ENCODE measurements at regions not wholly inside any gene's neighbourhood (a gene's known extent, or its start where the extent isn't known, plus 50 kb on each side); places are given as distances from the start of the nearest gene placed in this dataset.

DNA sequence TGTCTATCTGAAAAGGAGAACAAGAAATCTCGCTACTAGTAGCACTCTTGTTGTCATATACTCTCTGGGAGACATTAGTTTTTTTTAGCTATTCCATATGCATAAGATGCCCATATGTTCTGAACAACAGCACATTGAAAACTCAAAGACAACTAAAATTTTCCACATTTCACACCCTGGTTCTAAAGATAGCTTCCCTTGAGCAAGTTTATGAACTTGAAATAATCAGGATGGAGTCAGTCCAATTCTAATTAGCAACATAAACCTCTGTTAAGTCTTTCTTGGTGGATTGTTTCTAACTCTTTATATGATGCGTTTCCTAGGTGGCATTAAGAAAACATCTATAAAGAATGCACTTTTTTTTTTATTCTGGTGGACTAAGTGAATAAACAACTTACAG, 1095.3 kb downstream of the GRM8 start:
- no peak overlapping the region for H3K4me3 ChIP-seq (ENCODE audit: low read length in 2 of 2)
- H3K9me3 ChIP-seq (ENCODE audit: control insufficient read depth, low read length), result no peaks in the 10 kb centered on the region
- intact Hi-C loops (cut with DNase I), result no loop called here
- WGBS, 2 donors, result 72 to 76% methylated on average over 2 of the region's 2 CpGs
- no peak for DNase-seq
- no peak for ATAC-seq (ENCODE audit: low FRiP score)
- H3K27me3 ChIP-seq (ENCODE audit: control insufficient read depth in 1 of 2, insufficient read depth in 2 of 2, low read length in 1 of 2), result no peaks in the 10 kb centered on the region
- no peaks in the 10 kb centered on the region for H3K36me3 ChIP-seq (ENCODE audit: control insufficient read depth in 1 of 2, insufficient read depth in 2 of 2, low read length in 1 of 2)
- no peaks in the 10 kb centered on the region for H3K4me1 ChIP-seq (ENCODE audit: control insufficient read depth in 1 of 2, insufficient read depth in 2 of 2, low read length in 2 of 2)
- H3K27ac ChIP-seq (ENCODE audit: low read depth in 1 of 2, low read length in 2 of 2), result no peak overlapping the region

DNA sequence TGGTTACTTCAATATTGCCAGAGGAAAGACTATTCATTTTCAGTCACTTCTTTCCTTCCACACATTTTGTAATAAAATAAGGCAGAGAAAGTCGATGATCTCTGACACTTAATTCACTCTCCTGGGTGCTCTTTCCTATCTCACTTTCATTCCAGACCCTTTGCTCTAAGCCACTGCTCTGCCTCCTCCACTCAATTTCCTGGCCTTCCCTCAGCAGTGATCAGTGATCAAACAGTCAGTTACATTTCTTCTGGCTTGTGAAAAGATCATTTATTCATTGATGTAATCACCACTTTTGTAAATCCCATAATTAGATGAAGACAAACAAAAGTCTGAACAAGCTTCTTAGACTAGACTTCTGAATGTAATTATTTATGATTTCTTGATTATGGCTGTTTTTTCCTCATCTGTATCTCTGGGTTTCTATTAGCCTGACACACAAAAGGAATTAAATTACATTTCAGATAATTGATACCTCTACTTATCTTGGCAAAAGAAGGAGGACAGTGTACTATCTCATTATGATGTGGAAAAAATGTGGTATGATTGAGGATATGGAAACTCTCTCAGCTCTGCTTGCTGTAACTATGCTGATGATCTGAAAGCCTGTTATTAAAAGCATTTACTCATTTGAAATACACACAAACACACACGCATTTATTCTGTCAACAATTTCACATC, 1102.3 kb downstream of the GRM8 start:
- H3K36me3 ChIP-seq (ENCODE audit: control insufficient read depth in 1 of 2, insufficient read depth in 2 of 2, low read length in 1 of 2), result no peaks in the 10 kb centered on the region
- WGBS, 2 donors, result 67 to 73% methylated on average over 2 of the region's 2 CpGs
- ATAC-seq (ENCODE audit: low FRiP score), result no peak

GRCh38 chr7:126140858-126141466, 1111.8 kb downstream of the GRM8 start:
- intact Hi-C loops (cut with DNase I), result no loop called here
- H3K9me3 ChIP-seq (ENCODE audit: control insufficient read depth, low read length), result no peaks in the 10 kb centered on the region
- no peaks in the 10 kb centered on the region for H3K4me1 ChIP-seq (ENCODE audit: control insufficient read depth in 1 of 2, insufficient read depth in 2 of 2, low read length in 2 of 2)
- H3K27me3 ChIP-seq (ENCODE audit: control insufficient read depth in 1 of 2, insufficient read depth in 2 of 2, low read length in 1 of 2), result no peaks in the 10 kb centered on the region
- ATAC-seq (ENCODE audit: low FRiP score), result no peak
- no peaks in the 10 kb centered on the region for H3K36me3 ChIP-seq (ENCODE audit: control insufficient read depth in 1 of 2, insufficient read depth in 2 of 2, low read length in 1 of 2)
- H3K27ac ChIP-seq (ENCODE audit: low read depth in 1 of 2, low read length in 2 of 2), result no peak overlapping the region
- no peak overlapping the region for H3K4me3 ChIP-seq (ENCODE audit: low read length in 2 of 2)
- DNase-seq, result no peak

More for the DNA sequence above, 1102.3 kb downstream of the GRM8 start:
- no peak for DNase-seq
- no peaks in the 10 kb centered on the region for H3K27me3 ChIP-seq (ENCODE audit: control insufficient read depth in 1 of 2, insufficient read depth in 2 of 2, low read length in 1 of 2)
- H3K4me3 ChIP-seq (ENCODE audit: low read length in 2 of 2), result no peak overlapping the region
- no peaks in the 10 kb centered on the region for H3K9me3 ChIP-seq (ENCODE audit: control insufficient read depth, low read length)
- intact Hi-C loops (cut with DNase I), result no loop called here
- no peak overlapping the region for H3K27ac ChIP-seq (ENCODE audit: low read depth in 1 of 2, low read length in 2 of 2)
- H3K4me1 ChIP-seq (ENCODE audit: control insufficient read depth in 1 of 2, insufficient read depth in 2 of 2, low read length in 2 of 2), result no peaks in the 10 kb centered on the region

DNA sequence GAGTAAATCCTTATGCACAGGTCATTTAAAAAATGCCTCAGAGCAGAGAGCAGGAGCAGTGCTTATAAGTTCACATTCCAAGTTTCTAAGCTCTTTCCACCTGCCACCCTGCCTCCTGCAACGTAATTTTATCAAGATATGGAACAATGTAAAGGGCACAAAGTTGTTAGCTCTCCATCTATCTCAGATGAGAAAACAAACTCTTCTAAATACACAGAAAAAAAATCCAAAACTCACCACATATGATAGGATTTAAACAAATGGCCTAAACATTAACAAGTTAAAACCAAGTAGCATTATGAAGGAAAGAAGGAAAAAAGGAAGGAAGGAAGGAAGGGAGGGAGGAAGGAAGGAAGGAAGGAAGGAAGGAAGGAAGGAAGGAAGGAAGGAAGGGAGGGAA, 1132.8 kb downstream of the GRM8 start:
- WGBS, 2 donors, result 43 to 45% methylated on average over 1 of the region's 1 CpG
- no peak for ATAC-seq (ENCODE audit: low FRiP score)

GRCh38 chr7:126103582-126103981, 1149.2 kb downstream of the GRM8 start:
- 5 to 20% methylated on average over 1 of the region's 1 CpG for WGBS, 2 donors
- no peak overlapping the region for H3K4me3 ChIP-seq (ENCODE audit: low read length in 2 of 2)
- H3K36me3 ChIP-seq (ENCODE audit: control insufficient read depth in 1 of 2, insufficient read depth in 2 of 2, low read length in 1 of 2), result no peaks in the 10 kb centered on the region
- no peaks in the 10 kb centered on the region for H3K9me3 ChIP-seq (ENCODE audit: control insufficient read depth, low read length)
- ATAC-seq (ENCODE audit: low FRiP score) (no peak), DNase-seq (no peak)
- intact Hi-C loops (cut with DNase I), result no loop called here
- no peaks in the 10 kb centered on the region for H3K4me1 ChIP-seq (ENCODE audit: control insufficient read depth in 1 of 2, insufficient read depth in 2 of 2, low read length in 2 of 2)
- H3K27me3 ChIP-seq (ENCODE audit: control insufficient read depth in 1 of 2, insufficient read depth in 2 of 2, low read length in 1 of 2), result no peaks in the 10 kb centered on the region
- H3K27ac ChIP-seq (ENCODE audit: low read depth in 1 of 2, low read length in 2 of 2), result no peak overlapping the region

More for the DNA sequence above, 1132.8 kb downstream of the GRM8 start:
- Histone ChIP-seq H3K4me3 (ENCODE audit: low read length in 2 of 2) (no peak overlapping the region), H3K4me1 (ENCODE audit: control insufficient read depth in 1 of 2, insufficient read depth in 2 of 2, low read length in 2 of 2) (no peaks in the 10 kb centered on the region), H3K27me3 (ENCODE audit: control insufficient read depth in 1 of 2, insufficient read depth in 2 of 2, low read length in 1 of 2) (no peaks in the 10 kb centered on the region), H3K36me3 (ENCODE audit: control insufficient read depth in 1 of 2, insufficient read depth in 2 of 2, low read length in 1 of 2) (no peaks in the 10 kb centered on the region), H3K9me3 (ENCODE audit: control insufficient read depth, low read length) (no peaks in the 10 kb centered on the region), H3K27ac (ENCODE audit: low read depth in 1 of 2, low read length in 2 of 2) (no peak overlapping the region)
- DNase-seq, result no peak
- intact Hi-C loops (cut with DNase I), result no loop called here

DNA sequence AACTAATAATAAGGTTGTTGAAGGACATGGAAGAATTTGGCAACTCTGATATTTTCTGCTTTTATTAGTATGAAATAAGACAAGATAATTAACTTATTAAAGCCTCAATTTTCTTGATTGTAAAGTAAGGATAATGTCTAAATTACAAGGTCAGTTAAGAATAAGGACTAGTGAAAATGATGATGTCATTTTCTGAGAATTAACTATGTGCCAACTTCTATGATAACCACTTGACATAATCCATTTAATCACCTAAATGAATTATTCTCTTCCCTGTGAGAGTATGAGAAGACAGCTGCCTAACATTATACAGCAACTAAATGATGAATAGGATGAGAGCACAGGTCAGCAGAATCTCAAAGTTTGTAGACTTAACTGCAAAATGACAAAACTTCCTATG, 1153.4 kb upstream of the POT1 start:
- Histone ChIP-seq H3K27me3 (ENCODE audit: control insufficient read depth in 1 of 2, insufficient read depth in 2 of 2, low read length in 1 of 2) (no peaks in the 10 kb centered on the region), H3K27ac (ENCODE audit: low read depth in 1 of 2, low read length in 2 of 2) (no peak overlapping the region), H3K4me3 (ENCODE audit: low read length in 2 of 2) (no peak overlapping the region), H3K36me3 (ENCODE audit: control insufficient read depth in 1 of 2, insufficient read depth in 2 of 2, low read length in 1 of 2) (no peaks in the 10 kb centered on the region), H3K4me1 (ENCODE audit: control insufficient read depth in 1 of 2, insufficient read depth in 2 of 2, low read length in 2 of 2) (no peaks in the 10 kb centered on the region), H3K9me3 (ENCODE audit: control insufficient read depth, low read length) (no peaks in the 10 kb centered on the region)
- DNase-seq, result no peak
- ATAC-seq (ENCODE audit: low FRiP score), result no peak
- intact Hi-C loops (cut with DNase I), result no loop called here

DNA sequence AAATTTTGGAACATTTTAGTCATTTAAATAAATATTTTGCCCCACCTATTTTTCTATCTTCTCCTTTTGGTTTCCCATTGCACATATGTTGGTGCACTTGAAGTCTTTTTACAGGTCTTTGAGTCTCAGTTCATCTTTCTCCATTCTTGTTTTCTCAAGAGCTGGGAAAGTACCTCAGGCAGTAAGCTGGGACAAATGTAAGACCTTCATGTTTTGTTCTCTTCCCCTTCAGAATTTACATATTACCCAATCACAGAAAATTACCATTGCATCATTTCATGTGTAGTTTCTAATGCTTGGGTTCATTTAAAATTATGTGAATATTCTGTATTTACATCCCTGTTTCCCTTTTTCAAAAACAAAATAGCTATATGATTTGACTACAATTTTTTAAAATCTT, 1150.0 kb upstream of the POT1 start:
- H3K27me3 ChIP-seq (ENCODE audit: control insufficient read depth in 1 of 2, insufficient read depth in 2 of 2, low read length in 1 of 2), result no peaks in the 10 kb centered on the region
- intact Hi-C loops (cut with DNase I), result no loop called here
- no peaks in the 10 kb centered on the region for H3K9me3 ChIP-seq (ENCODE audit: control insufficient read depth, low read length)
- no peak for ATAC-seq (ENCODE audit: low FRiP score)
- H3K4me1 ChIP-seq (ENCODE audit: control insufficient read depth in 1 of 2, insufficient read depth in 2 of 2, low read length in 2 of 2), result no peaks in the 10 kb centered on the region
- no peak overlapping the region for H3K4me3 ChIP-seq (ENCODE audit: low read length in 2 of 2)
- no peak overlapping the region for H3K27ac ChIP-seq (ENCODE audit: low read depth in 1 of 2, low read length in 2 of 2)
- no peak for DNase-seq
- no peaks in the 10 kb centered on the region for H3K36me3 ChIP-seq (ENCODE audit: control insufficient read depth in 1 of 2, insufficient read depth in 2 of 2, low read length in 1 of 2)

GRCh38 chr7:126079151-126079550, 1149.5 kb upstream of the POT1 start:
- Histone ChIP-seq H3K27me3 (ENCODE audit: control insufficient read depth in 1 of 2, insufficient read depth in 2 of 2, low read length in 1 of 2) (no peaks in the 10 kb centered on the region), H3K9me3 (ENCODE audit: control insufficient read depth, low read length) (no peaks in the 10 kb centered on the region), H3K36me3 (ENCODE audit: control insufficient read depth in 1 of 2, insufficient read depth in 2 of 2, low read length in 1 of 2) (no peaks in the 10 kb centered on the region), H3K27ac (ENCODE audit: low read depth in 1 of 2, low read length in 2 of 2) (no peak overlapping the region), H3K4me1 (ENCODE audit: control insufficient read depth in 1 of 2, insufficient read depth in 2 of 2, low read length in 2 of 2) (no peaks in the 10 kb centered on the region), H3K4me3 (ENCODE audit: low read length in 2 of 2) (no peak overlapping the region)
- DNase-seq (no peak), ATAC-seq (ENCODE audit: low FRiP score) (no peak)
- WGBS, 2 donors, result 70 to 78% methylated on average over 3 of the region's 3 CpGs
- intact Hi-C loops (cut with DNase I), result no loop called here

GRCh38 chr7:126065766-126066165, 1136.1 kb upstream of the POT1 start:
- intact Hi-C loops (cut with DNase I), result no loop called here

More at GRCh38 chr7:126065766-126066165, 1136.1 kb upstream of the POT1 start:
- 58 to 59% methylated on average over 4 of the region's 4 CpGs for WGBS, 2 donors
- ATAC-seq (ENCODE audit: low FRiP score) (no peak), DNase-seq (no peak)
- H3K36me3 ChIP-seq (ENCODE audit: control insufficient read depth in 1 of 2, insufficient read depth in 2 of 2, low read length in 1 of 2), result no peaks in the 10 kb centered on the region
- no peak overlapping the region for H3K4me3 ChIP-seq (ENCODE audit: low read length in 2 of 2)
- H3K27ac ChIP-seq (ENCODE audit: low read depth in 1 of 2, low read length in 2 of 2), result no peak overlapping the region
- H3K27me3 ChIP-seq (ENCODE audit: control insufficient read depth in 1 of 2, insufficient read depth in 2 of 2, low read length in 1 of 2), result no peaks in the 10 kb centered on the region
- H3K9me3 ChIP-seq (ENCODE audit: control insufficient read depth, low read length), result no peaks in the 10 kb centered on the region
- no peaks in the 10 kb centered on the region for H3K4me1 ChIP-seq (ENCODE audit: control insufficient read depth in 1 of 2, insufficient read depth in 2 of 2, low read length in 2 of 2)

All from aorta (tissue), 5 donors.